ENCODE measurements at regions not wholly inside any gene's neighbourhood (a gene's known extent, or its start where the extent isn't known, plus 50 kb on each side); places are given as distances from the start of the nearest gene placed in this dataset.

DNA sequence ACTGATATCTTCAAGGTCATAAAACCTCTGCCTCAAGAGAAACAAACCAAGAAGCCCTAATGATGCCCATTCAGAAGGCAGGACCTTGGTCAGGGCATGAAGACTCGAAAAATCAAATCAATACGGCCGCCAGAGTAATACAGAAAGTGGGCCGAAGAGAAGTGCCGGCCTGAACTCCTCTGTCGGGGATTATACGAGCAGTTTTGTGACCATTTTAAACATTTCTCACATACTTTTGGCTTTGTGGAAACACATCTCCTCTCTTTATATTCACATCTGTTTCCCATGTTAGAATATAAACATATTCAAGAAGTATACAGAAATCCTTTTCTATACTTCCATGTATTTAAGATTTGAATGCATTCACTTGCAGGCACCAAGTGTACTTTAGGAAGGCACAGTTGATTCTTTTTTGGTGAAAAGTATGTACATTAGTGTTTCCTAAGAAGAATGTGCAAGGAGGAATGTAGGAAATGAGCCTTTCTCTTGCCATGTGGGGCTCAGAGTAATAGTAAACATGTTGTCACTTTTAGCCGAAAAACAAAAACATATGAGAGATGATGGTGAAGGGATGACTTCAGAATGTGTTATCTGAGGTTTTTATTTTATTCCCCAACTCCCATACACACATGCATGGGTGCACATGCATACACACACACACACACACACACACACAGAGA lies 707.9 kb upstream of the ID2 start:
- Mint-ChIP-seq H3K9me3 (ENCODE audit: unreplicated experiment) (no peaks in the 10 kb centered on the region), H3K4me1 (ENCODE audit: unreplicated experiment) (peaks cover 5% of the 10 kb centered on the region), H3K27me3 (ENCODE audit: unreplicated experiment) (no peaks in the 10 kb centered on the region), H3K27ac (ENCODE audit: unreplicated experiment) (no peak overlapping the region), H3K36me3 (ENCODE audit: unreplicated experiment) (no peaks in the 10 kb centered on the region), H3K4me3 (ENCODE audit: unreplicated experiment) (no peak overlapping the region)
- TF ChIP-seq, protein P1, sequence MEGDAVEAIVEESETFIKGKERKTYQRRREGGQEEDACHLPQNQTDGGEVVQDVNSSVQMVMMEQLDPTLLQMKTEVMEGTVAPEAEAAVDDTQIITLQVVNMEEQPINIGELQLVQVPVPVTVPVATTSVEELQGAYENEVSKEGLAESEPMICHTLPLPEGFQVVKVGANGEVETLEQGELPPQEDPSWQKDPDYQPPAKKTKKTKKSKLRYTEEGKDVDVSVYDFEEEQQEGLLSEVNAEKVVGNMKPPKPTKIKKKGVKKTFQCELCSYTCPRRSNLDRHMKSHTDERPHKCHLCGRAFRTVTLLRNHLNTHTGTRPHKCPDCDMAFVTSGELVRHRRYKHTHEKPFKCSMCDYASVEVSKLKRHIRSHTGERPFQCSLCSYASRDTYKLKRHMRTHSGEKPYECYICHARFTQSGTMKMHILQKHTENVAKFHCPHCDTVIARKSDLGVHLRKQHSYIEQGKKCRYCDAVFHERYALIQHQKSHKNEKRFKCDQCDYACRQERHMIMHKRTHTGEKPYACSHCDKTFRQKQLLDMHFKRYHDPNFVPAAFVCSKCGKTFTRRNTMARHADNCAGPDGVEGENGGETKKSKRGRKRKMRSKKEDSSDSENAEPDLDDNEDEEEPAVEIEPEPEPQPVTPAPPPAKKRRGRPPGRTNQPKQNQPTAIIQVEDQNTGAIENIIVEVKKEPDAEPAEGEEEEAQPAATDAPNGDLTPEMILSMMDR (IDR thresholded peaks at IDR 0.05) = no peak
- no peak for DNase-seq (ENCODE audit: extremely low spot score, unreplicated experiment)

DNA sequence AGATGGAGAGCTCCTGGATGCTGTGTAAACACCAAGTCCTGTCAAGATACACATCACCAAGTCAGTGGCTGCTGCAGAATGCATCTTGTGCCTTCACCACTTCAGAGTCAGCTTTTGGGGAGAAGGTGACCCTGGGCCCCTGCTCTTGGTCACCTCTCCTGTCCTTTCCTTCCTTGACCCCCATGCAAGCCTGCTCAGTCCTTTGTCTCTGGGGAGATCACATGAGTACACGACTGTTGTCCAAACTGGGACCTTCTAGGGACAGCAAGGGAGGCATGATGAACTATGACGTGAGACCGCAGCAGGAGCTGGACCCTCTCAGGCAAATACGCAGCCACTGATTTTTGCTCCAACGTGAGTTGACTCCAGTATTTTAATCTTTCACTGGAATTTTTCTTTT lies 706.9 kb upstream of the ID2 start:
- Mint-ChIP-seq H3K27me3 (ENCODE audit: unreplicated experiment) (no peaks in the 10 kb centered on the region), H3K36me3 (ENCODE audit: unreplicated experiment) (no peaks in the 10 kb centered on the region), H3K9me3 (ENCODE audit: unreplicated experiment) (no peaks in the 10 kb centered on the region), H3K4me3 (ENCODE audit: unreplicated experiment) (no peak overlapping the region), H3K4me1 (ENCODE audit: unreplicated experiment) (peaks cover 5% of the 10 kb centered on the region), H3K27ac (ENCODE audit: unreplicated experiment) (no peak overlapping the region)
- TF ChIP-seq, protein P1 (IDR thresholded peaks at IDR 0.05) = no peak
- DNase-seq (ENCODE audit: extremely low spot score, unreplicated experiment) = no peak

DNA sequence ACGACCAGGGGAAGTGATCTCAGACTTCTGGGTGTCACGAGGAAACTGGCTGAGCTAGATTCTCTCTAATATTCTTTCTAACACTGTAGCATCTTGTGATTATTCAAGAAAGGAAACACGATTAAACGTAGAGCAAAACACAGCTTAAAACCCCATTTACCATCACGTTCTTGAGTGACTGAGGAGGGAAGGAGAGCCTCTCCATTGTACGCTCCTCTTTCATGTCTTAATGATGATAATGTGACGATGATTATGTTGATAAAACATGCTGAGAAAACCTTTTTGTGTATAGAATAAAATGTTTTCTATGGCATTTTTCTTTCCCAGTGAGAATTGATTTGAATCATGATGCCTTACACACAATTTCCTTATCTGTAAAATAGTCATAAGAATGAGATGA lies 705.6 kb upstream of the ID2 start:
- TF ChIP-seq, protein P1 (IDR thresholded peaks at IDR 0.05) = no peak
- Mint-ChIP-seq H3K4me1 (ENCODE audit: unreplicated experiment) (peaks cover 5% of the 10 kb centered on the region), H3K27me3 (ENCODE audit: unreplicated experiment) (no peaks in the 10 kb centered on the region), H3K27ac (ENCODE audit: unreplicated experiment) (no peak overlapping the region), H3K9me3 (ENCODE audit: unreplicated experiment) (no peaks in the 10 kb centered on the region), H3K36me3 (ENCODE audit: unreplicated experiment) (no peaks in the 10 kb centered on the region), H3K4me3 (ENCODE audit: unreplicated experiment) (no peak overlapping the region)
- DNase-seq (ENCODE audit: extremely low spot score, unreplicated experiment) = no peak

DNA sequence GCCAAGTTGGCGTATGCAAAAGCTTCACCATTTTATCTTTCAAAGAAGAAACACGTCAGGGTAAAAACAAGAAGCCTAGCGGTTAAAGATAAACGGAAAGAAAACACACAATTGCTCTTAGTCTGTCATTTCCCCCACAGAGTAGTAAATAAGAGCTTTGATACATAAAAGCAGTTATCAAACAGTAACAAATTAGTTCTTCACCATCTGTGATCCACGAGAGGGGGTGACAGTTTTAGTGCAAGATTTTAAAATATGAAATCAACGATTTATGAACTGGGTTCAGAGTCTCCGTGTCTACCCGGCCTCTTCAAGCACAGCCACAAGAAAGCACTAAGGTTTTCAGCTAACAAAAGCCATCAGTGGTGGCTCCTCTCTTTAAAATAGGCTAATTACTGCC lies 703.9 kb upstream of the ID2 start:
- Mint-ChIP-seq H3K4me1 (ENCODE audit: unreplicated experiment) (no peaks in the 10 kb centered on the region), H3K4me3 (ENCODE audit: unreplicated experiment) (no peak overlapping the region), H3K27ac (ENCODE audit: unreplicated experiment) (no peak overlapping the region), H3K36me3 (ENCODE audit: unreplicated experiment) (no peaks in the 10 kb centered on the region), H3K27me3 (ENCODE audit: unreplicated experiment) (no peaks in the 10 kb centered on the region), H3K9me3 (ENCODE audit: unreplicated experiment) (peaks cover 14% of the 10 kb centered on the region)
- TF ChIP-seq, protein P1 (IDR thresholded peaks at IDR 0.05) = no peak
- no peak for DNase-seq (ENCODE audit: extremely low spot score, unreplicated experiment)

DNA sequence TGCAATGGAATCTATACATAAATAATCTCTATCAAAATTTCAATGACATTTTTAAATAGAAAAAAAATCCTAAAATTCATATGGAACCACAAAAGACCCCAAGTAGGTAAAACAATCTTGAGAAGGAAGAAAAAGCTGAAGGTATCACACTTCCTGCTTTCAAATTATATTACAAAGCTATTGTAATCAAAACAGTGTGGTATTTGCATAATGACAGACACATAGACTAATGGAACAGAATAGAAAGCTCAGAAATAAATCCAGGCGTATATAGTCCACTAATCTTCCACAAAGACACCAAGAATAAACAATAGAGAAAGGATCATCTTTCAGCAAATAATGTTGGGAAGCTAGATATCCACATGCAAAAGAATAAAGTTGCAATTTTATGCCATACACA lies 699.8 kb upstream of the ID2 start:
- no peaks in the 10 kb centered on the region for H3K36me3 Mint-ChIP-seq (ENCODE audit: unreplicated experiment)
- H3K27ac Mint-ChIP-seq (ENCODE audit: unreplicated experiment) = no peak overlapping the region
- H3K4me3 Mint-ChIP-seq (ENCODE audit: unreplicated experiment) = no peak overlapping the region
- no peaks in the 10 kb centered on the region for H3K4me1 Mint-ChIP-seq (ENCODE audit: unreplicated experiment)
- no peak for DNase-seq (ENCODE audit: extremely low spot score, unreplicated experiment)
- H3K9me3 Mint-ChIP-seq (ENCODE audit: unreplicated experiment) = peaks cover 17% of the 10 kb centered on the region
- no peaks in the 10 kb centered on the region for H3K27me3 Mint-ChIP-seq (ENCODE audit: unreplicated experiment)
- TF ChIP-seq, protein P1 (IDR thresholded peaks at IDR 0.05) = no peak
